ENCODE measurements at regions not wholly inside any gene's neighbourhood (a gene's known extent, or its start where the extent isn't known, plus 50 kb on each side); places are given as distances from the start of the nearest gene placed in this dataset.

DNA sequence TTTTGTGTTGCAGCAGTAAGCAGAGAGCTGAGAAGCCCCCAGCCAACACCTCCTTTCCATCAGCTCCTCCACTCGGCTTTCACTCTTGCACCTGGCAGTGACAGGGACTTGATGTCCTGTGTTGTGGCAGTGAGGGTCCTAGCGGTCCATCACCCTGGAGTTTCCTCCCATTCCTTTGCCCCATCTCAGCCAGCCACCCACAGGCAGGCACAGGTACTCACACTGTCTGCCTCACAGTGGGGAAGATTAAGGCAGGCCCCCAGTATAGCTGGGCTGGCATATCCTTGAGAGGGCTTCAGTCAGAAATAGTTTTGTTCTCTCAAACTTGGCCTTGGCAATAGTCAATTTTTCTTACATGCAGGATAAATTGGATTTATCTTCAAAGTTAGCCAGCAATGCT is 362.7 kb downstream of the GADD45G start:
- TF ChIP-seq, protein P1, sequence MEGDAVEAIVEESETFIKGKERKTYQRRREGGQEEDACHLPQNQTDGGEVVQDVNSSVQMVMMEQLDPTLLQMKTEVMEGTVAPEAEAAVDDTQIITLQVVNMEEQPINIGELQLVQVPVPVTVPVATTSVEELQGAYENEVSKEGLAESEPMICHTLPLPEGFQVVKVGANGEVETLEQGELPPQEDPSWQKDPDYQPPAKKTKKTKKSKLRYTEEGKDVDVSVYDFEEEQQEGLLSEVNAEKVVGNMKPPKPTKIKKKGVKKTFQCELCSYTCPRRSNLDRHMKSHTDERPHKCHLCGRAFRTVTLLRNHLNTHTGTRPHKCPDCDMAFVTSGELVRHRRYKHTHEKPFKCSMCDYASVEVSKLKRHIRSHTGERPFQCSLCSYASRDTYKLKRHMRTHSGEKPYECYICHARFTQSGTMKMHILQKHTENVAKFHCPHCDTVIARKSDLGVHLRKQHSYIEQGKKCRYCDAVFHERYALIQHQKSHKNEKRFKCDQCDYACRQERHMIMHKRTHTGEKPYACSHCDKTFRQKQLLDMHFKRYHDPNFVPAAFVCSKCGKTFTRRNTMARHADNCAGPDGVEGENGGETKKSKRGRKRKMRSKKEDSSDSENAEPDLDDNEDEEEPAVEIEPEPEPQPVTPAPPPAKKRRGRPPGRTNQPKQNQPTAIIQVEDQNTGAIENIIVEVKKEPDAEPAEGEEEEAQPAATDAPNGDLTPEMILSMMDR (IDR thresholded peaks at IDR 0.05; ENCODE audit: insufficient read depth, low read length, poor library complexity, severe bottlenecking), result no peak
- TF ChIP-seq EZH2phosphoT487 (conservative IDR thresholded peaks at IDR 0.05; ENCODE audit: low read length), result no peak

Measured in SU-DHL-6 (cell line).